HG03139 (cell line): ENCODE measurements at regions not wholly inside any gene's neighbourhood (a gene's known extent, or its start where the extent isn't known, plus 50 kb on each side); places are given as distances from the start of the nearest gene placed in this dataset.
"Not testable (repeated sequence)": the region's sequence is repeated elsewhere in the genome, so short reads cannot be mapped to it uniquely, and the experiment has no call there.

Experiments used
- ATAC-seq: cut with Tn5 transposase; IDR thresholded peaks from one replicate; pipeline ENCODE4 v1.9.1; 2021; ENCODE audit not compliant: unreplicated experiment

- ATAC-seq = no peak
Observed at GRCh38 chr1:204780630-204781029, 90.0 kb upstream of the NFASC start.

GRCh38 chr1:204782118-204782700 lies 88.5 kb upstream of the NFASC start:
- no peak for ATAC-seq

GRCh38 chr1:204785023-204785422 lies 85.6 kb upstream of the NFASC start:
- not testable (repeated sequence) for ATAC-seq

- no peak for ATAC-seq
Observed at GRCh38 chr1:204788470-204788869, 82.2 kb upstream of the NFASC start.

GRCh38 chr1:204791453-204792353 lies 79.0 kb upstream of the NFASC start:
- ATAC-seq = no peak

GRCh38 chr1:204792354-204792692 lies 78.3 kb upstream of the NFASC start:
- ATAC-seq = no peak

- ATAC-seq = no peak
Observed at GRCh38 chr1:204793259-204793914, 77.3 kb upstream of the NFASC start.

GRCh38 chr1:204796886-204797285 lies 73.8 kb upstream of the NFASC start:
- not testable (repeated sequence) for ATAC-seq

GRCh38 chr1:204797401-204797800 lies 73.3 kb upstream of the NFASC start:
- no peak for ATAC-seq

- no peak for ATAC-seq
Observed at GRCh38 chr1:204799630-204800029, 71.0 kb upstream of the NFASC start.

GRCh38 chr1:204801211-204801610 lies 69.5 kb upstream of the NFASC start:
- ATAC-seq = no peak

- no peak for ATAC-seq
Observed at GRCh38 chr1:204802401-204803175, 68.1 kb upstream of the NFASC start.

- no peak for ATAC-seq
Observed at GRCh38 chr1:204803607-204804006, 67.1 kb upstream of the NFASC start.

GRCh38 chr1:204806943-204807687 lies 63.5 kb upstream of the NFASC start:
- peak; percentile 69 for ATAC-seq

GRCh38 chr1:204809488-204809887 lies 61.2 kb upstream of the NFASC start:
- no peak for ATAC-seq

GRCh38 chr1:204812842-204813241 lies 57.8 kb upstream of the NFASC start:
- ATAC-seq = no peak

GRCh38 chr1:204813522-204813921 lies 57.1 kb upstream of the NFASC start:
- ATAC-seq = no peak

GRCh38 chr1:204814166-204814884 lies 56.3 kb upstream of the NFASC start:
- ATAC-seq = no peak

GRCh38 chr1:204817341-204817740 lies 53.3 kb upstream of the NFASC start:
- no peak for ATAC-seq

- no peak for ATAC-seq
Observed at GRCh38 chr1:204818998-204819397, 51.7 kb upstream of the NFASC start.
